Cardiac muscle cell (in vitro differentiated cells and primary cell): ENCODE measurements at regions not wholly inside any gene's neighbourhood (a gene's known extent, or its start where the extent isn't known, plus 50 kb on each side); places are given as distances from the start of the nearest gene placed in this dataset.

Source experiments
- DNase-seq, 2 donors: peaks; one replicate each; pipeline versions ENCODE4 v3.0.0 to v3.0.0-alpha.2; 2010 to 2017; ENCODE audit warnings: low read depth in 1 of 2, low spot score in 1 of 2
- H3K27ac ChIP-seq: fragments of 200-600 bp; sonication (generic); 2 replicates; pipeline ENCODE4 v1.5.1; 2016
- H3K27me3 ChIP-seq: fragments of 200-600 bp; sonication (generic); 2 replicates; pipeline ENCODE4 v1.6.0; 2016; ENCODE audit warnings: control low read depth
- H3K36me3 ChIP-seq: fragments of 200-600 bp; sonication (generic); 2 replicates; pipeline ENCODE4 v1.5.1; 2016; ENCODE audit warnings: control low read depth
- H3K4me1 ChIP-seq: fragments of 200-600 bp; sonication (generic); 2 replicates; pipeline ENCODE4 v1.8.1; 2017; ENCODE audit warnings: low read depth, mild to moderate bottlenecking, mixed run types
- H3K4me3 ChIP-seq: fragments of 200-600 bp; sonication (generic); 2 replicates; pipeline ENCODE4 v1.5.1; 2016; ENCODE audit warnings: mild to moderate bottlenecking
- H3K9me3 ChIP-seq: fragments of 200-600 bp; sonication (generic); 2 replicates; pipeline ENCODE4 v1.5.1; 2017; ENCODE audit warnings: low read depth, mild to moderate bottlenecking, control low read depth
- CTCF ChIP-seq: IDR thresholded peaks from 2 replicates; pipeline ENCODE4 v1.5.1; 2012; ENCODE audit warnings: low read depth, mild to moderate bottlenecking, low read length

- Histone ChIP-seq H3K4me3 (no peak overlapping the region), H3K36me3 (no peaks in the 10 kb centered on the region), H3K4me1 (no peaks in the 10 kb centered on the region), H3K9me3 (no peaks in the 10 kb centered on the region), H3K27me3 (no peaks in the 10 kb centered on the region), H3K27ac (no peak overlapping the region)
- DNase-seq: no peak
- no peak for TF ChIP-seq CTCF
These were observed 57.0 kb upstream of the ZNF644 start for GRCh38 chr1:91078859-91079258.

- H3K36me3 ChIP-seq: no peaks in the 10 kb centered on the region
- no peaks in the 10 kb centered on the region for H3K9me3 ChIP-seq
- H3K27me3 ChIP-seq: no peaks in the 10 kb centered on the region
- no peak overlapping the region for H3K27ac ChIP-seq
- no peak overlapping the region for H3K4me3 ChIP-seq
- TF ChIP-seq CTCF: no peak
- no peaks in the 10 kb centered on the region for H3K4me1 ChIP-seq
- DNase-seq: no peak
These were observed 55.0 kb upstream of the ZNF644 start for GRCh38 chr1:91076834-91077233.

GRCh38 chr1:91075233-91076135 lies 53.6 kb upstream of the ZNF644 start:
- H3K4me1 ChIP-seq: no peaks in the 10 kb centered on the region

GRCh38 chr1:91073299-91073698 lies 51.5 kb upstream of the ZNF644 start:
- no peaks in the 10 kb centered on the region for H3K4me1 ChIP-seq

More at GRCh38 chr1:91075233-91076135, 53.6 kb upstream of the ZNF644 start:
- Histone ChIP-seq H3K4me3 (no peak overlapping the region), H3K27ac (no peak overlapping the region), H3K27me3 (no peaks in the 10 kb centered on the region), H3K36me3 (no peaks in the 10 kb centered on the region), H3K9me3 (no peaks in the 10 kb centered on the region)
- peak in 1 of 2 donors; percentile 6 for DNase-seq
- no peak for TF ChIP-seq CTCF

GRCh38 chr1:91071838-91072237 lies 50.0 kb upstream of the ZNF644 start:
- Histone ChIP-seq H3K36me3 (no peaks in the 10 kb centered on the region), H3K4me1 (no peaks in the 10 kb centered on the region), H3K27me3 (no peaks in the 10 kb centered on the region), H3K27ac (no peak overlapping the region), H3K9me3 (no peaks in the 10 kb centered on the region), H3K4me3 (no peak overlapping the region)
- no peak for DNase-seq
- no peak for TF ChIP-seq CTCF

More at GRCh38 chr1:91073299-91073698, 51.5 kb upstream of the ZNF644 start:
- no peak for DNase-seq
- TF ChIP-seq CTCF: no peak
- no peak overlapping the region for H3K27ac ChIP-seq
- no peaks in the 10 kb centered on the region for H3K27me3 ChIP-seq
- no peaks in the 10 kb centered on the region for H3K36me3 ChIP-seq
- H3K9me3 ChIP-seq: no peaks in the 10 kb centered on the region
- no peak overlapping the region for H3K4me3 ChIP-seq
